SU-DHL-6 (cell line): ENCODE measurements at regions not wholly inside any gene's neighbourhood (a gene's known extent, or its start where the extent isn't known, plus 50 kb on each side); places are given as distances from the start of the nearest gene placed in this dataset.

Experiments
- H2AFZ ChIP-seq: fragments of 200-600 bp; sonication (generic); 2 replicates; pipeline ENCODE4 v1.6.1; 2014; ENCODE audit warnings: low read depth, mild to moderate bottlenecking, moderate library complexity, mixed read lengths, antibody characterized with exemption, low read length; ENCODE audit not compliant: severe bottlenecking
- H3F3A ChIP-seq: fragments of 200-600 bp; shearing (Covaris generic); 2 replicates; pipeline ENCODE4 v1.6.0; 2016; ENCODE audit warnings: antibody characterized with exemption, mild to moderate bottlenecking; ENCODE audit not compliant: insufficient read depth
- H3K27ac ChIP-seq: fragments of 200-600 bp; sonication (generic); 2 replicates; pipeline ENCODE4 v1.5.1; 2016; ENCODE audit warnings: low read depth, mild to moderate bottlenecking, low read length, moderate library complexity, mixed read lengths
- H3K27me3 ChIP-seq: fragments of 200-600 bp; sonication (generic), shearing (Covaris generic); 2 replicates; pipeline ENCODE4 v1.6.0; 2014; ENCODE audit warnings: mild to moderate bottlenecking, low read length
- H3K36me3 ChIP-seq: fragments of 200-600 bp; sonication (generic); 2 replicates; pipeline ENCODE4 v1.6.1; 2014; ENCODE audit warnings: mild to moderate bottlenecking, low read length, mixed read lengths
- H3K4me2 ChIP-seq: fragments of 300-600, 200-600 bp; shearing (Covaris generic), sonication (generic); 2 replicates; pipeline ENCODE4 v1.6.0; 2014; ENCODE audit warnings: low read length, low read depth, mild to moderate bottlenecking; ENCODE audit not compliant: poor library complexity, severe bottlenecking
- H3K4me3 ChIP-seq: fragments of 200-600 bp; sonication (generic); 2 replicates; pipeline ENCODE4 v1.5.1; 2014; ENCODE audit warnings: antibody characterized with exemption, low read length, mild to moderate bottlenecking, mixed read lengths; ENCODE audit not compliant: insufficient read depth, poor library complexity, severe bottlenecking
- H3K79me2 ChIP-seq: fragments of 200-600 bp; sonication (generic); 2 replicates; pipeline ENCODE4 v1.6.1; 2014; ENCODE audit warnings: mild to moderate bottlenecking, low read length, moderate library complexity; ENCODE audit not compliant: insufficient read depth
- H3K9ac ChIP-seq: fragments of 200-600 bp; sonication (generic); 2 replicates; pipeline ENCODE4 v1.7.0; 2014; ENCODE audit warnings: mild to moderate bottlenecking, low read length
- H3K9me2 ChIP-seq: fragments of 200-600 bp; sonication (generic); replicated peaks from 2 replicates; pipeline ENCODE4 v1.6.1; 2014; ENCODE audit warnings: low read length; ENCODE audit not compliant: insufficient read depth
- H3K9me3 ChIP-seq: fragments of 200-600 bp; sonication (generic); 2 replicates; pipeline ENCODE4 v1.6.1; 2014; ENCODE audit warnings: low read length, mixed read lengths; ENCODE audit not compliant: insufficient read depth
- H4K20me1 ChIP-seq: fragments of 200-600 bp; sonication (generic); 2 replicates; pipeline ENCODE4 v1.6.1; 2014; ENCODE audit warnings: low read depth, mild to moderate bottlenecking, antibody characterized with exemption, low read length, moderate library complexity, mixed read lengths
- EZH2phosphoT487 ChIP-seq: fragments of 200-600 bp; sonication (generic), shearing (Covaris generic); conservative IDR thresholded peaks from 2 replicates; pipeline ENCODE4 v1.6.1; 2018; ENCODE audit warnings: mild to moderate bottlenecking, antibody characterized with exemption, low read length, moderate library complexity, mixed read lengths
- TF ChIP-seq, protein P1 (sequence below): fragments of 200-600 bp; sonication (generic); IDR thresholded peaks from one replicate; pipeline ENCODE4 v1.5.1; 2017; ENCODE audit warnings: antibody characterized with exemption, mild to moderate bottlenecking, low read length, moderate library complexity; ENCODE audit not compliant: insufficient read depth, poor library complexity, severe bottlenecking

DNA sequence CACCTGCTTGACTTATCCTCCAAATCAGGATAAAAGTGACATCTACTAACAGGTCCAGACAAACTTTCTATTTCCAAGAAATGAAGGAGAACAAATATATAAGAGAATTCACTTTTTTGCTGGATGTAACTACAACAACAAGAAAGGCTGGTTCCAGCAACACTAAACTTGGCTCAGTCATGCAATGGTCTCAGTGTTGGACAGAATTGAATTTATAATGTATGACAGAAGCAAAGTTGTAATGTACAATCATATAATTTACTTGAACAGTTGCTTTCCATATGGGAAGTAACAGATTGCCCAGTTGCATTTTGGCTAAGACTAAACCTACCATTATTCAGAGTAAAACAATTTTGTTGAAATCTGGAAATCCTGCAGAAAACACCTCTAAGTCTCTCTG is 183.3 kb upstream of the INTU start:
- no peaks in the 10 kb centered on the region for H3K9me2 ChIP-seq
- no peak overlapping the region for H2AFZ ChIP-seq
- TF ChIP-seq, protein P1, sequence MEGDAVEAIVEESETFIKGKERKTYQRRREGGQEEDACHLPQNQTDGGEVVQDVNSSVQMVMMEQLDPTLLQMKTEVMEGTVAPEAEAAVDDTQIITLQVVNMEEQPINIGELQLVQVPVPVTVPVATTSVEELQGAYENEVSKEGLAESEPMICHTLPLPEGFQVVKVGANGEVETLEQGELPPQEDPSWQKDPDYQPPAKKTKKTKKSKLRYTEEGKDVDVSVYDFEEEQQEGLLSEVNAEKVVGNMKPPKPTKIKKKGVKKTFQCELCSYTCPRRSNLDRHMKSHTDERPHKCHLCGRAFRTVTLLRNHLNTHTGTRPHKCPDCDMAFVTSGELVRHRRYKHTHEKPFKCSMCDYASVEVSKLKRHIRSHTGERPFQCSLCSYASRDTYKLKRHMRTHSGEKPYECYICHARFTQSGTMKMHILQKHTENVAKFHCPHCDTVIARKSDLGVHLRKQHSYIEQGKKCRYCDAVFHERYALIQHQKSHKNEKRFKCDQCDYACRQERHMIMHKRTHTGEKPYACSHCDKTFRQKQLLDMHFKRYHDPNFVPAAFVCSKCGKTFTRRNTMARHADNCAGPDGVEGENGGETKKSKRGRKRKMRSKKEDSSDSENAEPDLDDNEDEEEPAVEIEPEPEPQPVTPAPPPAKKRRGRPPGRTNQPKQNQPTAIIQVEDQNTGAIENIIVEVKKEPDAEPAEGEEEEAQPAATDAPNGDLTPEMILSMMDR: no peak
- no peak for TF ChIP-seq EZH2phosphoT487

DNA sequence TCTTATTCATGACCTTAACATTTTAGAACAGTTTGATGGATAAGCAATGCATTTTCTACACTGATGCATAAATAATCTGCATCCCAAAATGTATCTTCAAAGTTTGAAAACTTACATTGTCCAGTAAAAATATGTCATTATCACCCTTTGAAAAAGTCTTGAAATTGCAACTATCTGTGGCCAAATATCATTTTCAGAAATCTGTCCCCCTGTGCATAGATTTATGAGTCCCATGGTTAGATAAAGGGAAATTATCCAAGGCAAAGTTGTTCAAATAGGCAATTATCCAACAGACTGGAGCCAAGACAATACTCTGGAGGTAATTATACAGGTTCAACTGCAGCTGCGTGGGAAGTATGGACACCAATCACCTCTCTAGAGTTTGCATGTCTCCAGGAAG is 182.5 kb upstream of the INTU start:
- H3K9me3 ChIP-seq: no peaks in the 10 kb centered on the region
- no peak overlapping the region for H3K4me2 ChIP-seq
- H3F3A ChIP-seq: no peaks in the 10 kb centered on the region
- H3K9me2 ChIP-seq: no peaks in the 10 kb centered on the region
- H3K27ac ChIP-seq: no peak overlapping the region
- no peak overlapping the region for H3K4me3 ChIP-seq
- H3K36me3 ChIP-seq: no peaks in the 10 kb centered on the region
- no peak overlapping the region for H3K9ac ChIP-seq
- no peaks in the 10 kb centered on the region for H3K27me3 ChIP-seq
- no peak overlapping the region for H2AFZ ChIP-seq
- TF ChIP-seq, protein P1: no peak
- no peak for TF ChIP-seq EZH2phosphoT487
- H4K20me1 ChIP-seq: no peaks in the 10 kb centered on the region
- H3K79me2 ChIP-seq: no peaks in the 10 kb centered on the region

More for the DNA sequence above, 183.3 kb upstream of the INTU start:
- H3F3A ChIP-seq: no peaks in the 10 kb centered on the region
- H3K9ac ChIP-seq: no peak overlapping the region
- no peaks in the 10 kb centered on the region for H3K36me3 ChIP-seq
- no peak overlapping the region for H3K4me3 ChIP-seq
- H3K27ac ChIP-seq: no peak overlapping the region
- H3K79me2 ChIP-seq: no peaks in the 10 kb centered on the region
- no peaks in the 10 kb centered on the region for H3K27me3 ChIP-seq
- H4K20me1 ChIP-seq: no peaks in the 10 kb centered on the region
- H3K9me3 ChIP-seq: no peaks in the 10 kb centered on the region
- H3K4me2 ChIP-seq: no peak overlapping the region

DNA sequence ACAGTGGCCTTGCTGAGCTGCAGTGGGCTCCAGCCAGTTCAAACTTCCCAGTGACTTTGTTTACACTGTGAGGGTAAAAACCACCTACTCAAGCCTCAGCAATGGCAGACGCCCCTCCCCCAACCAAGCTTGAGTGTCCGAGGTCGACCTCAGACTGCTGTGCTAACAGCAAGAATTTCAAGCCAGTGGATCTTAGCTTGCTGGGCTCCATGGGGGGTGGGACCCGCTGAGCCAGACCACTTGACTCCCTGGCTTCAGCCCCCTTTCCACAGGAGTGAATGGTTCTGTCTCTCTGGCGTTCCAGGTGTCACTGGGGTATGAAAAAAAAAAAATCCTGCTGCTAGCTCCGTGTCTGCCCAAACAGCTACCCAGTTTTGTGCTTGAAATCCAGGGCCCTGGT is 168.9 kb upstream of the INTU start:
- no peak for TF ChIP-seq EZH2phosphoT487
- TF ChIP-seq, protein P1: no peak
- Histone ChIP-seq H3K9ac (no peak overlapping the region), H3K27ac (no peak overlapping the region), H3K9me3 (no peaks in the 10 kb centered on the region), H3K4me3 (no peak overlapping the region), H4K20me1 (no peaks in the 10 kb centered on the region), H3K4me2 (no peak overlapping the region), H3K9me2 (no peaks in the 10 kb centered on the region), H3K27me3 (no peaks in the 10 kb centered on the region), H3K36me3 (no peaks in the 10 kb centered on the region), H3F3A (no peaks in the 10 kb centered on the region), H3K79me2 (no peaks in the 10 kb centered on the region), H2AFZ (no peak overlapping the region)
